ENCODE measurements at regions not wholly inside any gene's neighbourhood (a gene's known extent, or its start where the extent isn't known, plus 50 kb on each side); places are given as distances from the start of the nearest gene placed in this dataset.
"Not testable (repeated sequence)": the region's sequence is repeated elsewhere in the genome, so short reads cannot be mapped to it uniquely, and the experiment has no call there.

DNA sequence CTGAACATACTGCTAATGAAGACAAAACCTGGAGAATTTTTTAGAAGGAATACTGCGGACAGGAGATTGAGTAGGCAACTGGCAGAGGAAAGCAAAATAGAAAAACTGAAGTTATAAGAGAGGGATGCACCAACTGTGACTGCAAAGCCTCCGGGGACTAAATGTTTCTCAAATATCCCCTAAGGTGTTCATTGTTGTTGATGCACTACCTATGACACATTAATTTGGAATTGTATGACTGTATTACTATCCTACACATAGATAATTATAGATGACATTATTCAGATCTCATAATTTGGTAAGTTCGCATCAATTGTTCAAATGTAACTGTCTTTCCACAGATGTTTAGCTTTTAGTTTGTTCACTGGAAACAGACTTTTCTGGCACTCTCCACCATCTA lies 341.1 kb downstream of the MMUT start:
- H3K27me3 ChIP-seq, result no peaks in the 10 kb centered on the region
- H3K4me1 ChIP-seq, result peaks cover 15% of the 10 kb centered on the region
- no peak for DNase-seq
- TF ChIP-seq CTCF (IDR thresholded peaks at IDR 0.05; ENCODE audit: low read depth, low read length), result no peak
- H3K4me3 ChIP-seq (ENCODE audit: low read depth, low read length), result no peak overlapping the region
- no peaks in the 10 kb centered on the region for H3K9me3 ChIP-seq
- H3K36me3 ChIP-seq, result no peaks in the 10 kb centered on the region

DNA sequence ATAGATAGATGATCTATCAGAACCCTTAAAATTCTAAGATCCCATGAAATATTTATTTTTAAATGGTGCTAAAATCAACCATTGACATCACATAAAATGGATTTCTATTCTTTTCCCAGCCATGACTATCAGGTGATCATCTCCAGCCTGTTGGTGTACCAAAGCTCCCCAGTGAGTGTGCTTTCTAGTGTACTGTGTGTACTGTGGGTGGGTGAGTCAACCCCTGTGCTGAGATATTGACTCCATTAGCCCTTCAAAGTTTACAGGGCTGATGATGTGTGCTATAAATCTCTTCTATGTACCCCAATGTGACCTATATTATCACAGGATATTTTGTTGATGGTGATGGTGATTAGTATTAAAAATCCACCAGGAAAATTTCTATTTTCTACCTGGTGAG lies 344.6 kb downstream of the MMUT start:
- no peak overlapping the region for H3K4me3 ChIP-seq (ENCODE audit: low read depth, low read length)
- no peak for DNase-seq
- H3K36me3 ChIP-seq, result no peaks in the 10 kb centered on the region
- peaks cover 15% of the 10 kb centered on the region for H3K4me1 ChIP-seq
- no peak for TF ChIP-seq CTCF (IDR thresholded peaks at IDR 0.05; ENCODE audit: low read depth, low read length)
- no peaks in the 10 kb centered on the region for H3K27me3 ChIP-seq
- H3K9me3 ChIP-seq, result no peaks in the 10 kb centered on the region

GRCh38 chr6:49110916-49111315 lies 352.1 kb downstream of the MMUT start:
- Histone ChIP-seq H3K36me3 (no peaks in the 10 kb centered on the region), H3K9me3 (no peaks in the 10 kb centered on the region), H3K4me1 (no peaks in the 10 kb centered on the region), H3K4me3 (ENCODE audit: low read depth, low read length) (no peak overlapping the region), H3K27me3 (no peaks in the 10 kb centered on the region)
- no peak for TF ChIP-seq CTCF (IDR thresholded peaks at IDR 0.05; ENCODE audit: low read depth, low read length)
- no peak for DNase-seq

- H3K27me3 ChIP-seq; H3K4me1 ChIP-seq; H3K4me3 ChIP-seq (ENCODE audit: low read depth, low read length); H3K36me3 ChIP-seq; H3K9me3 ChIP-seq: not testable (repeated sequence)
- DNase-seq, result peak; percentile 19
- peak; percentile 8; the same call in 1 of the 2 replicates for TF ChIP-seq CTCF (IDR thresholded peaks at IDR 0.05; ENCODE audit: low read depth, low read length)
Measured at GRCh38 chr6:49097664-49098063, 365.4 kb downstream of the MMUT start.

DNA sequence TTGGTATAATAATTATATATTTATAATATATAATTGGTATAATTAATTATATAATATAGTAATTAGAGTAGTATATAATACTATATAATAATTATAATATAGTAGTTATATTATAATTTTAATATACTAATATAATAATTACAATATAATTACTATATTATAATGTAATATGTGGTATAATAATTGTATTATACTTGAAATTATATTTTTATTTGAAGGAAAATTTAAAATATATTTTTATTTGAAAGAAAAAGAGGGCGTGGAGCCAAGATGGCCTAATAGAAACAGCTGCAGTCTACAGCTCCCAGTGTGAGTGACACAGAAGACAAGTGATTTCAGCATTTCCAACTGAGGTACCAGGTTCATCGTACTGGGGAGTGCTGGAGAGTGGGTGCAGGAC lies 365.9 kb downstream of the MMUT start:
- no peak for DNase-seq
- no peaks in the 10 kb centered on the region for H3K27me3 ChIP-seq
- no peaks in the 10 kb centered on the region for H3K4me1 ChIP-seq
- no peak overlapping the region for H3K4me3 ChIP-seq (ENCODE audit: low read depth, low read length)
- TF ChIP-seq CTCF (IDR thresholded peaks at IDR 0.05; ENCODE audit: low read depth, low read length), result no peak
- H3K36me3 ChIP-seq, result no peaks in the 10 kb centered on the region
- H3K9me3 ChIP-seq, result peaks cover 6% of the 10 kb centered on the region

DNA sequence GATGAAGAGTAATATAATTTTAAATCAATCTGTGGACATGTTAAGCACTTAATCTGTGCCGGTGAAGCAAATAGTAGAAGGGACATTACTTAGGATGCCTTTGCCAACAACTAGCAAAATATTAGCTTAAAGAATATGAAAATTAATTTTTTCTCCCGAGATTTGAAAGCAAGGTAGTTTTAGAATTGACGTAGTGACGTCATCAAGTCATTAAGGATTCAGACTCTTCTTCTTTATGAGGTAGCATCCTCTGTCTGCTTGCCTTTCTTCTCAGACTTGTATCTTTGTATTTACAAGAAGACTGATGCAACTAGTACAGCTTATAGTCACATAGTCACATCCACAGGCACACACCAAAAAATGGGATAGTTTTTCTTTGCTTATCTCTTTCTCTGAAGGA lies 374.4 kb downstream of the MMUT start:
- no peak for DNase-seq
- H3K27me3 ChIP-seq, result no peaks in the 10 kb centered on the region
- H3K36me3 ChIP-seq, result no peaks in the 10 kb centered on the region
- no peak overlapping the region for H3K4me3 ChIP-seq (ENCODE audit: low read depth, low read length)
- H3K4me1 ChIP-seq, result no peaks in the 10 kb centered on the region
- TF ChIP-seq CTCF (IDR thresholded peaks at IDR 0.05; ENCODE audit: low read depth, low read length), result no peak
- no peaks in the 10 kb centered on the region for H3K9me3 ChIP-seq
